Activated B cell treated with CpG ODN at 0.5 μM for 24 hours (primary cell): ENCODE measurements at regions not wholly inside any gene's neighbourhood (a gene's known extent, or its start where the extent isn't known, plus 50 kb on each side); places are given as distances from the start of the nearest gene placed in this dataset.

Source experiments
- ATAC-seq: fragments of 200-7000 bp; cut with Tn5 transposase; one replicate; pipeline ENCODE4 v1.10.0; 2021; ENCODE audit warnings: low read depth, mild to moderate bottlenecking, moderate library complexity
- CTCF ChIA-PET: fragments of 350-600 bp; sonication (Branson Sonifier 250); formaldehyde crosslinking; loops from one replicate; lab custom pipeline; 2021; ENCODE audit warnings: antibody characterized with exemption; lab: Charles Lee
- POLR2A ChIA-PET: fragments of 350-600 bp; sonication (Branson Sonifier 250); formaldehyde crosslinking; loops from one replicate; lab custom pipeline; 2021; ENCODE audit warnings: antibody characterized with exemption; lab: Charles Lee
- DNase-seq: peaks from one replicate; pipeline ENCODE4 v3.0.0; 2022
- H3K27ac Mint-ChIP-seq: one replicate; pipeline ENCODE4 v1.8.0; 2020; ENCODE audit warnings: mixed read lengths
- H3K27me3 Mint-ChIP-seq: one replicate; pipeline ENCODE4 v1.8.0; 2021; ENCODE audit warnings: mixed read lengths
- H3K36me3 Mint-ChIP-seq: one replicate; pipeline ENCODE4 v1.8.0; 2021; ENCODE audit warnings: low read depth, mixed read lengths
- H3K4me1 Mint-ChIP-seq: one replicate; pipeline ENCODE4 v1.8.0; 2021; ENCODE audit warnings: mixed read lengths
- H3K4me3 Mint-ChIP-seq: one replicate; pipeline ENCODE4 v1.8.0; 2020; ENCODE audit warnings: mild to moderate bottlenecking, mixed read lengths
- H3K9me3 Mint-ChIP-seq: one replicate; pipeline ENCODE4 v1.8.0; 2020; ENCODE audit warnings: mixed read lengths
- intact Hi-C: fragments of 100-400 bp; cut with micrococcal nuclease; formaldehyde crosslinking; loops from one replicate; pipeline ENCODE4 v1.15.1; 2024
- TF ChIP-seq, protein P1 (sequence below): fragments of 200-600 bp; IDR thresholded peaks from one replicate; pipeline ENCODE4 v1.8.0; 2022; ENCODE audit warnings: antibody characterized with exemption, mild to moderate bottlenecking

GRCh38 chr5:110812639-110813038, 73.8 kb downstream of the SLC25A46 start:
- Mint-ChIP-seq H3K4me3 (no peak overlapping the region), H3K4me1 (no peaks in the 10 kb centered on the region), H3K27ac (no peak overlapping the region), H3K36me3 (no peaks in the 10 kb centered on the region), H3K9me3 (peaks cover 3% of the 10 kb centered on the region), H3K27me3 (no peaks in the 10 kb centered on the region)
- DNase-seq (no peak), ATAC-seq (no peak)
- intact Hi-C loops = no loop called here
- POLR2A ChIA-PET = no interaction called here
- TF ChIP-seq, protein P1, sequence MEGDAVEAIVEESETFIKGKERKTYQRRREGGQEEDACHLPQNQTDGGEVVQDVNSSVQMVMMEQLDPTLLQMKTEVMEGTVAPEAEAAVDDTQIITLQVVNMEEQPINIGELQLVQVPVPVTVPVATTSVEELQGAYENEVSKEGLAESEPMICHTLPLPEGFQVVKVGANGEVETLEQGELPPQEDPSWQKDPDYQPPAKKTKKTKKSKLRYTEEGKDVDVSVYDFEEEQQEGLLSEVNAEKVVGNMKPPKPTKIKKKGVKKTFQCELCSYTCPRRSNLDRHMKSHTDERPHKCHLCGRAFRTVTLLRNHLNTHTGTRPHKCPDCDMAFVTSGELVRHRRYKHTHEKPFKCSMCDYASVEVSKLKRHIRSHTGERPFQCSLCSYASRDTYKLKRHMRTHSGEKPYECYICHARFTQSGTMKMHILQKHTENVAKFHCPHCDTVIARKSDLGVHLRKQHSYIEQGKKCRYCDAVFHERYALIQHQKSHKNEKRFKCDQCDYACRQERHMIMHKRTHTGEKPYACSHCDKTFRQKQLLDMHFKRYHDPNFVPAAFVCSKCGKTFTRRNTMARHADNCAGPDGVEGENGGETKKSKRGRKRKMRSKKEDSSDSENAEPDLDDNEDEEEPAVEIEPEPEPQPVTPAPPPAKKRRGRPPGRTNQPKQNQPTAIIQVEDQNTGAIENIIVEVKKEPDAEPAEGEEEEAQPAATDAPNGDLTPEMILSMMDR = no peak
- CTCF ChIA-PET = no interaction called here

DNA sequence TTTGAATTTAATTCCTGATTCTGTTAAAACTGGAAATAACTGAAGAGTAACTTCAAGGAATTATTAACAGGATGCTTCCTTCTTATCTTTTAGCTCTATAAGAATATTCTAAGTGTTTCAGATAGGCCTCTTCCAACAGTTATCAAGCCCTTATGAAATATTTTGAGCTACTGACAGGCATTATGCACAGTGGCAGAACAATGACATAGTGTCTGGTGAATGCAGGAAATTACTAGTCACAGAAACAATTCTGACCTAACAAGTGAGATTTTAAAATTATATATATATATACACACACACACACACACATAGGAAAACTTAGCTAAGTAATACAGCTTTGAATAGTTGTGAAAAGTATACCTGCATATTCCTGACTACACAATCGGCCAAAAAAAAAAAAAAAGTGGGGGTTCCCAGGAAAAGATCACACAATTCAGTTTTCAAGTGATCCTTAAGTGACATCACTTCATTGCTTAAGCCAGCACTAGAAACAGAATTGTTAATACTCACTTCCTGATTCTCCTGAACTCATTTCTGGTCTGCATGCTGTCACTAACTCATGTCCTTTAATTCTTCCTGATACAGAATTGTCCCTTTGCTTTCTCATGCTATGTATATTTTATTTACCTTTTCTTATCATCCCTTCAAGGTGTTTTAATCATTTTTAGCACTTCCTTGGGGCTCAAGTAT, 77.3 kb downstream of the SLC25A46 start:
- H3K4me3 Mint-ChIP-seq = no peak overlapping the region
- no peak for ATAC-seq
- H3K27ac Mint-ChIP-seq = no peak overlapping the region
- intact Hi-C loops = no loop called here
- H3K36me3 Mint-ChIP-seq = no peaks in the 10 kb centered on the region
- TF ChIP-seq, protein P1 = no peak
- peaks cover 3% of the 10 kb centered on the region for H3K9me3 Mint-ChIP-seq
- CTCF ChIA-PET = no interaction called here
- no peaks in the 10 kb centered on the region for H3K4me1 Mint-ChIP-seq
- POLR2A ChIA-PET = no interaction called here
- no peak for DNase-seq
- H3K27me3 Mint-ChIP-seq = no peaks in the 10 kb centered on the region

GRCh38 chr5:110817459-110817858, 78.7 kb downstream of the SLC25A46 start:
- POLR2A ChIA-PET = no interaction called here
- ATAC-seq = no peak

DNA sequence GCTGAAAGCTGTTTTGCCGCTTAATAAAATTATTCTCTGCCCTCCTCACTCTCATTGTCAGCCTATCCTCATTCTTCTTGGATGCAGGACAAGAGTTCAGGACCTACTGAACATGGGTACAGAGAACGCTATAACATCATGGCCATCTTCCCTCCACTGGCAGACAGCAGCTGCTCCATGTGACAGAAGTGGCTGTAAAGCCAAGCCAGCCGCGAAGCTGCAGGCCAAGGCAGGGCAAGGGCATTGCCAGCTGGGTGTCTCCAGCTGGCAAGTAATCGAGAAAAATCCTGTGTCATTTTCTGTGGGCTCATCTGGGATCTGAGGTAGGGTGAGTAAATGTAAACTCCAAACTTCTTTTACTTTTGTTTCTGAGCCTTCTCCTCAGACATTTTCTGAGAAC, 84.8 kb downstream of the SLC25A46 start:
- CTCF ChIA-PET = no interaction called here
- Mint-ChIP-seq H3K4me1 (no peaks in the 10 kb centered on the region), H3K27me3 (no peaks in the 10 kb centered on the region), H3K4me3 (no peak overlapping the region), H3K27ac (no peak overlapping the region), H3K9me3 (peaks cover 15% of the 10 kb centered on the region), H3K36me3 (no peaks in the 10 kb centered on the region)
- DNase-seq (no peak), ATAC-seq (no peak)
- TF ChIP-seq, protein P1 = no peak
- intact Hi-C loops = no loop called here
- POLR2A ChIA-PET = no interaction called here

More at GRCh38 chr5:110817459-110817858, 78.7 kb downstream of the SLC25A46 start:
- TF ChIP-seq, protein P1 = no peak
- Mint-ChIP-seq H3K4me1 (no peaks in the 10 kb centered on the region), H3K36me3 (no peaks in the 10 kb centered on the region), H3K4me3 (no peak overlapping the region), H3K9me3 (peaks cover under 1% of the 10 kb centered on the region), H3K27me3 (no peaks in the 10 kb centered on the region), H3K27ac (no peak overlapping the region)
- DNase-seq = no peak
- CTCF ChIA-PET = no interaction called here
- intact Hi-C loops = no loop called here

DNA sequence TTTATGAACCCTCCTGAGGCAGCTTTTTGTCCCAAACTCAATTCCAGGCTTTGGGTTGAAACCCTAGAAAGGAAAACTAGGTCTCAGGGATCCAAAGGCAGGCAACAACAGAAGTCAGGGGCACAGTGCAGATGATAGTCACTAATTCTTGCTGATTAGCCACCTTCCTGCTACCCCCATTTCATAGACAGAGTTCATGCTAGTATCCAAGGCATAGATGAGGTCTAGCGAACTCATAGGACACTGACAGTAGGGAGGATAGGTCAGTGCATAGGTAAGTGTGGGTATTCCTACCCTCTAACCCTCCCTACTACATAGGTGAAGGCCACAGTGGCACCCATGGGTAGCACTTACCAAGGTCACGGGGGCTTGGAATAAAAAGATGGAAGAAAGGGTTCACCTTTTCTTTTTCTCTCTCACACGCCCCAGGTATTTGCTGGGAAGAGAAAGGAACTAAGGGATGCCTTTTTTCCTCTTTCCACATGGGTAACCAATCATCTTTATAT, 86.2 kb downstream of the SLC25A46 start:
- peaks cover 16% of the 10 kb centered on the region for H3K9me3 Mint-ChIP-seq
- H3K36me3 Mint-ChIP-seq = no peaks in the 10 kb centered on the region
- TF ChIP-seq, protein P1 = no peak
- ATAC-seq (no peak), DNase-seq (no peak)
- CTCF ChIA-PET = no interaction called here
- POLR2A ChIA-PET = no interaction called here
- intact Hi-C loops = no loop called here
- no peak overlapping the region for H3K4me3 Mint-ChIP-seq
- no peaks in the 10 kb centered on the region for H3K27me3 Mint-ChIP-seq
- no peak overlapping the region for H3K27ac Mint-ChIP-seq
- no peaks in the 10 kb centered on the region for H3K4me1 Mint-ChIP-seq
